H1 (cell line): ENCODE measurements at regions not wholly inside any gene's neighbourhood (a gene's known extent, or its start where the extent isn't known, plus 50 kb on each side); places are given as distances from the start of the nearest gene placed in this dataset.

Experiments
- CTCF ChIA-PET: fragments of 300-600 bp; sonication (Branson Sonifier 250); formaldehyde crosslinking; loops from one replicate; lab custom pipeline; 2021; ENCODE audit not compliant: partially characterized antibody; lab: Charles Lee
- POLR2A ChIA-PET: fragments of 300-600 bp; sonication (Branson Sonifier 250); formaldehyde crosslinking; loops from one replicate; lab custom pipeline; 2021; ENCODE audit warnings: inconsistent platforms; ENCODE audit not compliant: partially characterized antibody; lab: Charles Lee
- DNase-seq, 2 experiments: peaks; one replicate each; pipeline versions ENCODE4 v3.0.0 to v3.0.0-alpha.2; 2010 to 2022; ENCODE audit warnings: low spot score in 2 of 2, low read depth in 1 of 2, mixed read lengths in 1 of 2
- FAIRE-seq: peaks from 2 replicates; lab custom pipeline; 2011; peaks lifted over from hg19 to GRCh38; lab: Jason Lieb, UNC
- H2AFZ ChIP-seq: 2 replicates; pipeline ENCODE4 v1.8.1; 2012; ENCODE audit warnings: low read length, inconsistent platforms
- H2AK5ac ChIP-seq: 2 replicates; pipeline ENCODE4 v1.6.1; 2013; ENCODE audit warnings: low read depth, low read length
- H2BK120ac ChIP-seq: replicated peaks from 2 replicates; pipeline ENCODE3; 2013; ENCODE audit warnings: low read depth, low read length, inconsistent platforms
- H2BK12ac ChIP-seq: 2 replicates; pipeline ENCODE4 v1.6.1; 2013; ENCODE audit warnings: low read depth, low read length
- H2BK15ac ChIP-seq: 2 replicates; pipeline ENCODE4 v1.6.1; 2013; ENCODE audit warnings: low read length
- H2BK20ac ChIP-seq: 2 replicates; pipeline ENCODE4 v1.6.1; 2013; ENCODE audit warnings: low read length
- H2BK5ac ChIP-seq: 2 replicates; pipeline ENCODE4 v1.6.1; 2013; ENCODE audit warnings: low read depth, low read length
- H3K14ac ChIP-seq: 2 replicates; pipeline ENCODE4 v1.6.1; 2013; ENCODE audit warnings: inconsistent platforms; ENCODE audit not compliant: insufficient read length
- H3K18ac ChIP-seq: 2 replicates; pipeline ENCODE4 v1.6.1; 2013; ENCODE audit warnings: low read length; ENCODE audit errors: extremely low read depth
- H3K23ac ChIP-seq: 2 replicates; pipeline ENCODE4 v1.6.1; 2013; ENCODE audit warnings: inconsistent platforms; ENCODE audit not compliant: insufficient read length
- H3K23me2 ChIP-seq: 2 replicates; pipeline ENCODE4 v1.6.1; 2013; ENCODE audit warnings: low read depth, low read length
- H3K27ac ChIP-seq: 2 replicates; pipeline ENCODE4 v1.6.1; 2011; ENCODE audit warnings: low read depth, low read length, inconsistent platforms
- H3K27me3 ChIP-seq, 4 experiments: replicated peaks in 1 of 4; 1 replicate in 1 of 4; 2 replicates in 3 of 4; pipeline versions ENCODE4 v1.6.1 to v1.8.1; 2011 to 2013; ENCODE audit warnings: low read length in 3 of 4, mild to moderate bottlenecking in 3 of 4, inconsistent platforms in 2 of 4, mixed read lengths in 2 of 4, moderate library complexity in 1 of 4; ENCODE audit not compliant: control insufficient read depth in 3 of 4, insufficient read depth in 3 of 4; ENCODE audit errors: extremely low read depth in 1 of 4
- H3K36me3 ChIP-seq, 4 experiments: 2 replicates each; pipeline versions ENCODE4 v1.6.1 to v1.8.1; 2011 to 2013; ENCODE audit warnings: mild to moderate bottlenecking in 4 of 4, low read length in 3 of 4, moderate library complexity in 2 of 4, control low read depth in 1 of 4, inconsistent platforms in 1 of 4; ENCODE audit not compliant: insufficient read depth in 4 of 4, control insufficient read depth in 2 of 4
- H3K4ac ChIP-seq: replicated peaks from 2 replicates; pipeline ENCODE3; 2013; ENCODE audit warnings: low read length, low read depth, mixed read lengths, inconsistent platforms; ENCODE audit not compliant: insufficient read length
- H3K4me1 ChIP-seq, 4 experiments: replicated peaks in 1 of 4; 1 replicate in 1 of 4; 2 replicates in 3 of 4; pipeline versions ENCODE4 v1.6.1 to v1.8.1; 2011 to 2013; ENCODE audit warnings: low read length in 3 of 4, inconsistent platforms in 2 of 4, mixed read lengths in 1 of 4; ENCODE audit not compliant: insufficient read depth in 4 of 4, control insufficient read depth in 3 of 4
- H3K4me2 ChIP-seq, 2 experiments: 2 replicates each; pipeline versions ENCODE4 v1.6.1 to v1.8.1; 2011 to 2013; ENCODE audit warnings: low read depth in 2 of 2, low read length in 2 of 2, control low read depth in 1 of 2, inconsistent platforms in 1 of 2, mild to moderate bottlenecking in 1 of 2; ENCODE audit not compliant: insufficient read depth in 1 of 2
- H3K4me3 ChIP-seq, 4 experiments: fragments of 200-600, 300-600 bp in 1 of 4; sonication (generic), shearing (Covaris generic), sonication (Bioruptor Twin) in 1 of 4; 2 replicates each; pipeline versions ENCODE4 v1.5.1 to v1.8.1; 2011 to 2016; ENCODE audit warnings: low read length in 4 of 4, low read depth in 3 of 4, control low read depth in 2 of 4, inconsistent platforms in 2 of 4, mild to moderate bottlenecking in 2 of 4, mixed read lengths in 1 of 4, moderate library complexity in 1 of 4; ENCODE audit not compliant: insufficient read depth in 2 of 4; ENCODE audit errors: extremely low read depth in 1 of 4
- H3K56ac ChIP-seq: replicated peaks from 2 replicates; pipeline ENCODE3; 2013; ENCODE audit warnings: low read depth, mild to moderate bottlenecking, mixed read lengths, low read length, inconsistent platforms; ENCODE audit not compliant: insufficient read length
- H3K79me1 ChIP-seq: 2 replicates; pipeline ENCODE4 v1.6.1; 2013; ENCODE audit warnings: low read depth, low read length, control low read depth
- H3K79me2 ChIP-seq, 2 experiments: 2 replicates each; pipeline versions ENCODE4 v1.6.1 to v1.8.1; 2012 to 2013; ENCODE audit warnings: low read length in 2 of 2, mild to moderate bottlenecking in 2 of 2, inconsistent platforms in 1 of 2; ENCODE audit not compliant: insufficient read depth in 2 of 2, control insufficient read depth in 1 of 2
- H3K9ac ChIP-seq, 4 experiments: replicated peaks in 1 of 4; 1 replicate in 1 of 4; 2 replicates in 3 of 4; pipeline versions ENCODE4 v1.6.1 to v1.8.1; 2011 to 2013; ENCODE audit warnings: low read depth in 3 of 4, low read length in 3 of 4, control low read depth in 2 of 4, mild to moderate bottlenecking in 2 of 4, moderate library complexity in 2 of 4, inconsistent platforms in 1 of 4; ENCODE audit errors: extremely low read depth in 1 of 4
- H3K9me3 ChIP-seq, 2 experiments: 2 replicates each; pipeline versions ENCODE4 v1.6.1 to v1.8.1; 2012 to 2013; ENCODE audit warnings: mild to moderate bottlenecking in 2 of 2, moderate library complexity in 2 of 2, control low read depth in 1 of 2, inconsistent platforms in 1 of 2, low read depth in 1 of 2, low read length in 1 of 2, mixed read lengths in 1 of 2; ENCODE audit not compliant: insufficient read depth in 2 of 2
- H4K20me1 ChIP-seq, 2 experiments: replicated peaks in 1 of 2; 2 replicates each; pipeline versions ENCODE3 to v1.8.1; 2011 to 2013; ENCODE audit warnings: inconsistent platforms in 2 of 2, low read length in 2 of 2, mild to moderate bottlenecking in 1 of 2; ENCODE audit not compliant: insufficient read depth in 2 of 2, control insufficient read depth in 1 of 2
- H4K5ac ChIP-seq: 2 replicates; pipeline ENCODE4 v1.6.1; 2013; ENCODE audit warnings: low read length, low read depth, mixed read lengths, inconsistent platforms; ENCODE audit not compliant: insufficient read length
- H4K8ac ChIP-seq: 2 replicates; pipeline ENCODE4 v1.8.0; 2013; ENCODE audit warnings: mild to moderate bottlenecking, moderate library complexity, low read length, inconsistent platforms; ENCODE audit not compliant: insufficient read depth; ENCODE audit errors: extremely low read depth
- H4K91ac ChIP-seq: replicated peaks from 2 replicates; pipeline ENCODE3; 2013; ENCODE audit warnings: low read length, mixed read lengths, inconsistent platforms; ENCODE audit not compliant: insufficient read length
- BACH1 ChIP-seq: IDR thresholded peaks from 2 replicates; pipeline ENCODE4 v1.6.1; 2012; ENCODE audit warnings: low read length, improper control_type of control experiment
- CHD1 ChIP-seq: IDR thresholded peaks from 2 replicates; pipeline ENCODE4 v1.6.1; 2012; ENCODE audit warnings: low read depth, low read length, improper control_type of control experiment
- CHD2 ChIP-seq: IDR thresholded peaks from 2 replicates; pipeline ENCODE4 v1.6.1; 2012; ENCODE audit warnings: low read length, improper control_type of control experiment
- FOSL1 ChIP-seq: IDR thresholded peaks from 2 replicates; pipeline ENCODE4 v1.6.1; 2011; ENCODE audit warnings: mild to moderate bottlenecking, low read depth, low read length, moderate library complexity; ENCODE audit not compliant: insufficient read depth
- HDAC2 ChIP-seq, 2 experiments: fragments of 300-600 bp in 1 of 2; sonication (generic) in 1 of 2; IDR thresholded peaks; 2 replicates each; pipeline ENCODE4 v1.6.1; 2011 to 2012; ENCODE audit warnings: low read depth in 2 of 2, low read length in 2 of 2, mild to moderate bottlenecking in 2 of 2, moderate library complexity in 2 of 2, borderline replicate concordance in 1 of 2, inconsistent platforms in 1 of 2
- HDAC6 ChIP-seq: IDR thresholded peaks from one replicate; pipeline ENCODE4 v1.7.1; 2012; ENCODE audit warnings: low read depth, mild to moderate bottlenecking, inconsistent platforms, low read length, moderate library complexity
- JUND ChIP-seq: IDR thresholded peaks from 2 replicates; pipeline ENCODE4 v1.6.1; 2011; ENCODE audit warnings: mild to moderate bottlenecking, improper control_type of control experiment, low read length
- KDM1A ChIP-seq: fragments of 200-600, 300-600 bp; sonication (generic); IDR thresholded peaks from 2 replicates; pipeline ENCODE4 v1.7.1; 2016; ENCODE audit warnings: mild to moderate bottlenecking, low read length, borderline replicate concordance
- KDM4A ChIP-seq: IDR thresholded peaks from one replicate; pipeline ENCODE4 v1.7.1; 2012; ENCODE audit warnings: low read depth, mild to moderate bottlenecking, moderate library complexity, low read length, inconsistent platforms; ENCODE audit not compliant: severe bottlenecking
- NRF1 ChIP-seq: IDR thresholded peaks from 2 replicates; pipeline ENCODE4 v1.6.1; 2011; ENCODE audit warnings: mild to moderate bottlenecking, low read depth, low read length, improper control_type of control experiment
- POLR2A ChIP-seq, 2 experiments: IDR thresholded peaks; 1 replicate in 1 of 2; 2 replicates in 1 of 2; pipeline ENCODE4 v1.6.1; 2011; ENCODE audit warnings: low read depth in 2 of 2, low read length in 2 of 2, mild to moderate bottlenecking in 2 of 2; ENCODE audit errors: control extremely low read depth in 1 of 2
- RAD21 ChIP-seq, 2 experiments: IDR thresholded peaks in 1 of 2; conservative IDR thresholded peaks in 1 of 2; 2 replicates each; pipeline ENCODE4 v1.6.1; 2011; ENCODE audit warnings: low read depth in 2 of 2, low read length in 2 of 2, improper control_type of control experiment in 1 of 2, inconsistent platforms in 1 of 2, mild to moderate bottlenecking in 1 of 2, moderate library complexity in 1 of 2
- WGBS, 2 experiments: shearing (Covaris generic) in 1 of 2; methylation state at CpG; one replicate each; pipeline versions ENCODE4 v1.1.6 to v1.1.7; 2013 to 2015; ENCODE audit warnings: low lambda C conversion rate in 2 of 2, mixed read lengths in 2 of 2, inconsistent platforms in 1 of 2, low coverage in 1 of 2, missing lambda C conversion rate in 1 of 2; ENCODE audit not compliant: insufficient replicate concordance in 2 of 2, insufficient coverage in 1 of 2, insufficient read length in 1 of 2; ENCODE audit errors: extremely low coverage in 1 of 2, missing lambda C conversion rate in 1 of 2; 5-methylcytosine and 5-hydroxymethylcytosine counted together

DNA sequence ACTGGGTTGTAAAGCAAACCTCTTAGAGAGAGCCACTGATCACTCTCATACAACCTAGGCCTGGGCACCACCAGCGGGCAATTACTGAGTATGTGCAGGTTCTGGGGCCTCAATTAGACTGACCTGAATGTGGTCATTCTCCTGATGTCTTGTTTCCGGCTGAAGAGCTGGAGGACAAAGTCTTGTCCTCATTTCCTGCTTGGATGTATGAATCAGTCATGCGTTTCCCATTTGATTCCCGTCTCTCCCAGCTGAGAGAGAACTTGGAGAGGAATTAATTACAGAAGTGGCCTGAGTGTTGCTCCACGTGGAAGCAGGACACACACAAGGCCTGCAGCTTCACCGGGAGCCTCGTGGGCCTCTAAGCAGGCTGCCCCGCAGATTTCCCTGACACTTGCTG lies 799.3 kb upstream of the ARGLU1 start:
- H4K8ac ChIP-seq = no peak overlapping the region
- no peak overlapping the region for H3K4me2 ChIP-seq
- no peak overlapping the region for H3K27ac ChIP-seq
- H3K18ac ChIP-seq = no peak overlapping the region
- H2BK5ac ChIP-seq = no peak overlapping the region
- H3K79me1 ChIP-seq = no peaks in the 10 kb centered on the region
- no peaks in the 10 kb centered on the region for H3K23me2 ChIP-seq
- no peak overlapping the region for H2BK15ac ChIP-seq
- H3K4ac ChIP-seq = no peak overlapping the region
- no peaks in the 10 kb centered on the region for H3K9me3 ChIP-seq
- DNase-seq (no peak), FAIRE-seq (no peak)
- no peak overlapping the region for H3K56ac ChIP-seq
- H3K79me2 ChIP-seq = no peaks in the 10 kb centered on the region
- H3K4me3 ChIP-seq = no peak overlapping the region; a peak in 1 of 8 replicates
- no peaks in the 10 kb centered on the region for H3K27me3 ChIP-seq
- H2AFZ ChIP-seq = no peak overlapping the region
- ChIA-PET CTCF (interaction anchor here (0.9 to 1.0 kb wide), 2 partner anchors 12 to 117 kb away, joined by 3 to 4 read pairs; no protein-coding TSS in a partner anchor), POLR2A (no interaction called here)
- 80% methylated on average over 8 of the region's 8 CpGs; no CpG with 5 or more reads in 1 of the 2 experiments for WGBS, 2 experiments
- no peak overlapping the region for H2AK5ac ChIP-seq
- H3K4me1 ChIP-seq = peaks cover 0 to 1% (median 0%) of the 10 kb centered on the region in 4 experiments; a peak in 1 of 7 replicates
- no peak overlapping the region for H3K23ac ChIP-seq
- H4K91ac ChIP-seq = no peak overlapping the region
- H2BK20ac ChIP-seq = no peak overlapping the region
- H3K14ac ChIP-seq = no peak overlapping the region
- no peaks in the 10 kb centered on the region for H4K20me1 ChIP-seq
- H3K9ac ChIP-seq = no peak overlapping the region
- no peaks in the 10 kb centered on the region for H3K36me3 ChIP-seq
- H2BK12ac ChIP-seq = no peak overlapping the region
- no peak overlapping the region for H2BK120ac ChIP-seq
- no peak overlapping the region for H4K5ac ChIP-seq
- TF ChIP-seq RAD21 (IDR thresholded peaks at IDR 0.05 in 1 of 2, conservative IDR thresholded peaks at IDR 0.05 in 1 of 2; ENCODE audit: low read depth in 2 of 2, low read length in 2 of 2) (no peak), HDAC2 (IDR thresholded peaks at IDR 0.05; ENCODE audit: borderline replicate concordance in 1 of 2, low read depth in 2 of 2, low read length in 2 of 2) (no peak), FOSL1 (no peak), HDAC6 (no peak), NRF1 (no peak), KDM4A (no peak), BACH1 (no peak), POLR2A (IDR thresholded peaks at IDR 0.05; ENCODE audit: control extremely low read depth in 1 of 2, low read depth in 2 of 2, low read length in 2 of 2) (no peak), JUND (no peak), KDM1A (no peak), CHD1 (no peak), CHD2 (no peak)
